GM12873 (cell line): ENCODE measurements at regions not wholly inside any gene's neighbourhood (a gene's known extent, or its start where the extent isn't known, plus 50 kb on each side); places are given as distances from the start of the nearest gene placed in this dataset.

Experiments used
- TF ChIP-seq, protein P1 (sequence below): IDR thresholded peaks from 2 replicates; pipeline ENCODE4 v1.5.1; 2012; ENCODE audit warnings: low read depth, mild to moderate bottlenecking, moderate library complexity, low read length, control low read depth; ENCODE audit not compliant: insufficient read depth; ENCODE audit errors: missing control alignments

GRCh38 chr3:104066658-104067057 is 1300.1 kb upstream of the ALCAM start:
- TF ChIP-seq, protein P1, sequence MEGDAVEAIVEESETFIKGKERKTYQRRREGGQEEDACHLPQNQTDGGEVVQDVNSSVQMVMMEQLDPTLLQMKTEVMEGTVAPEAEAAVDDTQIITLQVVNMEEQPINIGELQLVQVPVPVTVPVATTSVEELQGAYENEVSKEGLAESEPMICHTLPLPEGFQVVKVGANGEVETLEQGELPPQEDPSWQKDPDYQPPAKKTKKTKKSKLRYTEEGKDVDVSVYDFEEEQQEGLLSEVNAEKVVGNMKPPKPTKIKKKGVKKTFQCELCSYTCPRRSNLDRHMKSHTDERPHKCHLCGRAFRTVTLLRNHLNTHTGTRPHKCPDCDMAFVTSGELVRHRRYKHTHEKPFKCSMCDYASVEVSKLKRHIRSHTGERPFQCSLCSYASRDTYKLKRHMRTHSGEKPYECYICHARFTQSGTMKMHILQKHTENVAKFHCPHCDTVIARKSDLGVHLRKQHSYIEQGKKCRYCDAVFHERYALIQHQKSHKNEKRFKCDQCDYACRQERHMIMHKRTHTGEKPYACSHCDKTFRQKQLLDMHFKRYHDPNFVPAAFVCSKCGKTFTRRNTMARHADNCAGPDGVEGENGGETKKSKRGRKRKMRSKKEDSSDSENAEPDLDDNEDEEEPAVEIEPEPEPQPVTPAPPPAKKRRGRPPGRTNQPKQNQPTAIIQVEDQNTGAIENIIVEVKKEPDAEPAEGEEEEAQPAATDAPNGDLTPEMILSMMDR, result no peak

- TF ChIP-seq, protein P1, result no peak
Observed at GRCh38 chr3:104069114-104069513, 1297.6 kb upstream of the ALCAM start.

DNA sequence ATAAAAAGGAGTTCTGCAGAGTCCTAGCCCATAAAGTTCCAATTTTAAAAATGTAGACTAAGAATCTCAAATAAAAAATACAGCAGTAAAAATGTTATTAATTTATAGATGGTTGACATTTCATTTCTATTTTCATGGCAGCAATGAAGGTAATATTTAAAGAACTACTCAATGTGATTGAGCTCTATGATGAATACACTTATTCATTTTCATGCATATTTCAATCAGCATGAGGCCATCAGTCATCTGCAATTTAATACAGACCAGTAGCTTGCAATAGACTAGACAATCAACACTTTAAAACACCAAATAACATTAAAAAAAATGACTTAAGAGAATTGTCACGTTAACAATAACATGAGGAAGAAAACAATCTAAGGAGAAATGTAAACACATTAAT is 1295.8 kb upstream of the ALCAM start:
- TF ChIP-seq, protein P1, result no peak

DNA sequence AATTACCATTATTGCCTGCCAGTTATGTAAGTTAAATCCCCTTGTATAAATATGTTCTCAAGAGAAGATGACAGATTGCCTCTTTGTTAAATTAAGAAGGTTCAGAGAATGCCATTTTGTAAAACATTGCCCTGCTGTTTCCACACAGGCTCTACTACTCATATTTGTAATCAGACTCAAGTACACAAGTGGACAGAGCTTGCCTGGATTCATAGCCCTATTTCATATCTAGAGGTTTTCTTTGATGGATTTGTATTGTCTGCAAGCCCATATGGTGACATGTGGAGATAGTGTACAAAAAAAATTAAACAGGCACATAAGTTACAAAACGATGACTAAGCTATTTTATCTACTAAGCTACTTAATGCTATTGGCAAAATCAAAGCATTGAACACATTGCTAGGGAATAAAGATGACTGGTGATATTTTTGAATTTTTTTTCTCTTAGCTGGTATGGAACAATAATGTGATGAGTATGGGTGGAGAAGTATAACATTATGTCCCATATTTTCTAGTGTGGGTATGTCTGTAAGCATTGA is 1286.6 kb upstream of the ALCAM start:
- TF ChIP-seq, protein P1, result no peak

GRCh38 chr3:104088738-104089137 is 1278.0 kb upstream of the ALCAM start:
- TF ChIP-seq, protein P1, result no peak

DNA sequence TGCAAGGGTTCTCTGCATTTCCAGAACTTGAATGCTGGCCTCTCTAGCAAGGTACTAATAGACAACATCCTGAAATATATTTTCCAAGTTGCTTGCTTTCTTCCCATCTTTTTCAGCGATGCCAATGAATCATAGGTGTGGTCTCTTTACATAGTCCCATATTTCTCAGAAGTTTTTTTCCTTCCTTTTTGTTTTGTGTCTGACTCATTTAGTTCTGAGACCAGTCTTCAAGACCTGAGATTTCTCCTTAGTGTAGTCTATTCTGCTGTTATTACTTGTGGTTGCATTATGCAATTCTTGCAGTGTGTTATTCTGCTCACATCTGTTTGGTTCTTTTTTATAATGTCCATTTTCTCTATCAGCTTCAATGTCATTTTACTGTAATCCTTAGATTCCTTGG is 1265.0 kb upstream of the ALCAM start:
- TF ChIP-seq, protein P1, result no peak

DNA sequence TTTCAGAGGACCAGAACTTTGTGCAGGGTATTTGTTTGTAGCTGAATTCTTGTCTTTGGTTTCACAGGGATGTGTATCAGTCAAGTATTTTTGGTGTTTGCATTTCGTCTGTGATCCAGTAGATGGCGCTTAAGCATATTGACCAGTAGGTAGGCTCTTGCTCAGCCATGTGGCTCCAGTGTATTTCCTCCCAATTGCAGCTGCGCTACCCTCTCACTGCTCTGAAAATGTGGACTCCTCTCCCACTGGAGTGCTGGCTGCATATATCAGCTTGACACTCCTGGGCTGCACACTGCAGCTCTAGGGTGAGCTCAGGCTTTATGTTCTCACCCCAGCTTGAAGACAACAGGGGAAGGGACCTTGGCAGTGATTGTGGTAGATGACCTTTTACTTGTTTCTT is 1264.3 kb upstream of the ALCAM start:
- TF ChIP-seq, protein P1, result peak; percentile 85

DNA sequence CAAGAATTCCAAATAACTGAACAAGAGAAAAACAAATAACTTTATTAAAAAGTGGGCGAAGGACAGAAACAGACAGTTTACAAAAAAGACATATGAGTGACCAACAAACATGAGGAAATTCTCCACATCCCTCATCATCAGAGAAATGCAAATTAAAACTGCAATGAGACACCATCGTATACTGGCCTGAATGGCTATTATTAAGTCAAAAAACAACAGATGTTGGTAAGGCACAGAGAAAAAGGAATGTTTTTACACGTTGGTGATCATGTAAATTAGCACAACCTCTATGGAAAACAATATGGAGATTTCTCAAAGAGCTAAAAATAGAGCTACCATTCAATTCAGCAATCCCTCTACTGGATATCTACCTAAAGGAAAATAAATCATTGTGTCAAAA is 1260.4 kb upstream of the ALCAM start:
- TF ChIP-seq, protein P1, result no peak
